Liver (tissue), 8 donors: ENCODE measurements at regions not wholly inside any gene's neighbourhood (a gene's known extent, or its start where the extent isn't known, plus 50 kb on each side); places are given as distances from the start of the nearest gene placed in this dataset.

Source experiments
- DNase-seq: peaks from one replicate; pipeline ENCODE4 v3.0.0-alpha.2; 2017; ENCODE audit warnings: low spot score
- H3K27ac ChIP-seq, 2 donors: one replicate each; pipeline ENCODE4 v1.7.0; 2013; ENCODE audit warnings: inconsistent platforms in 2 of 2, low read length in 2 of 2, control low read depth in 1 of 2, low read depth in 1 of 2, mild to moderate bottlenecking in 1 of 2
- H3K27me3 ChIP-seq, 4 donors: one replicate each; pipeline versions ENCODE4 v1.6.1 to v1.7.0; 2013; ENCODE audit warnings: low read length in 3 of 4, inconsistent platforms in 1 of 4, mild to moderate bottlenecking in 1 of 4, moderate library complexity in 1 of 4; ENCODE audit not compliant: control insufficient read depth in 4 of 4, insufficient read depth in 4 of 4
- H3K36me3 ChIP-seq, 4 donors: one replicate each; pipeline versions ENCODE4 v1.6.1 to v1.7.0; 2013; ENCODE audit warnings: low read length in 3 of 4, mild to moderate bottlenecking in 3 of 4, low read depth in 1 of 4, moderate library complexity in 1 of 4; ENCODE audit not compliant: control insufficient read depth in 4 of 4, insufficient read depth in 3 of 4
- H3K4me1 ChIP-seq, 4 donors: one replicate each; pipeline versions ENCODE4 v1.6.1 to v1.7.0; 2013; ENCODE audit warnings: low read length in 3 of 4, mild to moderate bottlenecking in 3 of 4, moderate library complexity in 1 of 4; ENCODE audit not compliant: control insufficient read depth in 4 of 4, insufficient read depth in 4 of 4
- H3K4me3 ChIP-seq, 3 donors: one replicate each; pipeline versions ENCODE4 v1.6.1 to v1.7.0; 2013; ENCODE audit warnings: low read length in 3 of 3, control low read depth in 1 of 3, low read depth in 1 of 3, mild to moderate bottlenecking in 1 of 3
- H3K9ac ChIP-seq, 2 donors: one replicate each; pipeline ENCODE4 v1.7.0; 2013; ENCODE audit warnings: low read length in 2 of 2, mild to moderate bottlenecking in 2 of 2, moderate library complexity in 2 of 2, control low read depth in 1 of 2, low read depth in 1 of 2
- H3K9me3 ChIP-seq, 4 donors: one replicate each; pipeline versions ENCODE4 v1.6.1 to v1.7.0; 2013; ENCODE audit warnings: low read length in 3 of 4; ENCODE audit not compliant: control insufficient read depth in 4 of 4
- FOXA1 ChIP-seq: IDR thresholded peaks from 2 replicates; pipeline ENCODE4 v1.6.1; 2016; ENCODE audit warnings: antibody characterized with exemption
- HNF4A ChIP-seq, 2 donors: conservative IDR thresholded peaks; 2 replicates each; pipeline ENCODE4 v1.6.1; 2016; ENCODE audit warnings: antibody characterized with exemption in 2 of 2, mild to moderate bottlenecking in 2 of 2
- NR2F2 ChIP-seq: IDR thresholded peaks from 2 replicates; pipeline ENCODE4 v1.6.1; 2016; ENCODE audit warnings: antibody characterized with exemption
- RAD21 ChIP-seq, 2 donors: IDR thresholded peaks; 2 replicates each; pipeline ENCODE4 v1.6.1; 2016; ENCODE audit warnings: antibody characterized with exemption in 2 of 2, mild to moderate bottlenecking in 2 of 2
- RXRA ChIP-seq, 2 donors: IDR thresholded peaks; 2 replicates each; pipeline ENCODE4 v1.6.1; 2017 to 2018; ENCODE audit warnings: antibody characterized with exemption in 2 of 2, mild to moderate bottlenecking in 1 of 2
- TAF1 ChIP-seq: conservative IDR thresholded peaks from 2 replicates; pipeline ENCODE4 v1.6.1; 2016; ENCODE audit warnings: antibody characterized with exemption, mild to moderate bottlenecking
- WGBS: extraction: QIAGEN DNeasy Blood & Tissue Kit; methylation state at CpG from one replicate; pipeline ENCODE4 v1.1.7; 2013; 5-methylcytosine and 5-hydroxymethylcytosine counted together
- TF ChIP-seq, protein P1 (sequence below): IDR thresholded peaks from 2 replicates; pipeline ENCODE4 v1.6.1; 2016; ENCODE audit warnings: antibody characterized with exemption
- TF ChIP-seq, protein P2 (sequence below): fragments of 150-350 bp; IDR thresholded peaks from 2 replicates; pipeline ENCODE4 v1.5.1; 2017; ENCODE audit warnings: improper control_type of control experiment, low read depth, low read length; ENCODE audit not compliant: missing input control
- TF ChIP-seq, protein P3 (sequence below): IDR thresholded peaks from 2 replicates; pipeline ENCODE4 v1.6.1; 2016; ENCODE audit warnings: antibody characterized with exemption, mild to moderate bottlenecking
- TF ChIP-seq, protein P4 (sequence below): IDR thresholded peaks from 2 replicates; pipeline ENCODE4 v1.6.1; 2016; ENCODE audit warnings: antibody characterized with exemption
- donor health status: healthy.
- donor health status: healthy.
- donor health status: healthy.
- donor health status: healthy.
- donor health status: healthy.

DNA sequence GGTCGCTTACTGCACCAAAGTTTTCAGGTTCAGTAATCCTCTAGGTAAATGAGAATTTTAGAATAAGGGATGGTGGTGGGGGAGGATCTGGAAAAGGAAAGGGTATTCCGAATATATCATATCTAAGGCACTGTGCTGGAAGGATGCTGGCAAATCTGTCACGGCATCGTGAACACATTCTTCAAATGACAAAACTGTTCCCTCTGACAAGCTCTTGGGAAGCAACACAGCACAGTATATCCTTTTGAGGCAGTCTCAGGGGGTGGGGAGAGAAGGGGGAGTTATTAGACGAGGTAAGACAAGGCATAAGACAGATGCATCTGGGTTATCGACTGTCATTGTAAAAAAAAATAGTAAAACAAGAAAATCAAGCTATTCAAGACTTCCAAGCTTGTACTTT lies 289.6 kb upstream of the LRRN1 start:
- Histone ChIP-seq H3K4me3 (no peak overlapping the region), H3K27ac (no peak overlapping the region), H3K9ac (no peak overlapping the region), H3K9me3 (no peaks in the 10 kb centered on the region), H3K4me1 (no peaks in the 10 kb centered on the region), H3K36me3 (no peaks in the 10 kb centered on the region), H3K27me3 (no peaks in the 10 kb centered on the region)
- TF ChIP-seq FOXA1 (no peak), RXRA (IDR thresholded peaks at IDR 0.05) (no peak), HNF4A (conservative IDR thresholded peaks at IDR 0.05) (no peak), TAF1 (no peak)
- TF ChIP-seq, protein P1, sequence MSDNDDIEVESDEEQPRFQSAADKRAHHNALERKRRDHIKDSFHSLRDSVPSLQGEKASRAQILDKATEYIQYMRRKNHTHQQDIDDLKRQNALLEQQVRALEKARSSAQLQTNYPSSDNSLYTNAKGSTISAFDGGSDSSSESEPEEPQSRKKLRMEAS, result no peak
- TF ChIP-seq, protein P2, sequence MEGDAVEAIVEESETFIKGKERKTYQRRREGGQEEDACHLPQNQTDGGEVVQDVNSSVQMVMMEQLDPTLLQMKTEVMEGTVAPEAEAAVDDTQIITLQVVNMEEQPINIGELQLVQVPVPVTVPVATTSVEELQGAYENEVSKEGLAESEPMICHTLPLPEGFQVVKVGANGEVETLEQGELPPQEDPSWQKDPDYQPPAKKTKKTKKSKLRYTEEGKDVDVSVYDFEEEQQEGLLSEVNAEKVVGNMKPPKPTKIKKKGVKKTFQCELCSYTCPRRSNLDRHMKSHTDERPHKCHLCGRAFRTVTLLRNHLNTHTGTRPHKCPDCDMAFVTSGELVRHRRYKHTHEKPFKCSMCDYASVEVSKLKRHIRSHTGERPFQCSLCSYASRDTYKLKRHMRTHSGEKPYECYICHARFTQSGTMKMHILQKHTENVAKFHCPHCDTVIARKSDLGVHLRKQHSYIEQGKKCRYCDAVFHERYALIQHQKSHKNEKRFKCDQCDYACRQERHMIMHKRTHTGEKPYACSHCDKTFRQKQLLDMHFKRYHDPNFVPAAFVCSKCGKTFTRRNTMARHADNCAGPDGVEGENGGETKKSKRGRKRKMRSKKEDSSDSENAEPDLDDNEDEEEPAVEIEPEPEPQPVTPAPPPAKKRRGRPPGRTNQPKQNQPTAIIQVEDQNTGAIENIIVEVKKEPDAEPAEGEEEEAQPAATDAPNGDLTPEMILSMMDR, result no peak
- TF ChIP-seq, protein P3, sequence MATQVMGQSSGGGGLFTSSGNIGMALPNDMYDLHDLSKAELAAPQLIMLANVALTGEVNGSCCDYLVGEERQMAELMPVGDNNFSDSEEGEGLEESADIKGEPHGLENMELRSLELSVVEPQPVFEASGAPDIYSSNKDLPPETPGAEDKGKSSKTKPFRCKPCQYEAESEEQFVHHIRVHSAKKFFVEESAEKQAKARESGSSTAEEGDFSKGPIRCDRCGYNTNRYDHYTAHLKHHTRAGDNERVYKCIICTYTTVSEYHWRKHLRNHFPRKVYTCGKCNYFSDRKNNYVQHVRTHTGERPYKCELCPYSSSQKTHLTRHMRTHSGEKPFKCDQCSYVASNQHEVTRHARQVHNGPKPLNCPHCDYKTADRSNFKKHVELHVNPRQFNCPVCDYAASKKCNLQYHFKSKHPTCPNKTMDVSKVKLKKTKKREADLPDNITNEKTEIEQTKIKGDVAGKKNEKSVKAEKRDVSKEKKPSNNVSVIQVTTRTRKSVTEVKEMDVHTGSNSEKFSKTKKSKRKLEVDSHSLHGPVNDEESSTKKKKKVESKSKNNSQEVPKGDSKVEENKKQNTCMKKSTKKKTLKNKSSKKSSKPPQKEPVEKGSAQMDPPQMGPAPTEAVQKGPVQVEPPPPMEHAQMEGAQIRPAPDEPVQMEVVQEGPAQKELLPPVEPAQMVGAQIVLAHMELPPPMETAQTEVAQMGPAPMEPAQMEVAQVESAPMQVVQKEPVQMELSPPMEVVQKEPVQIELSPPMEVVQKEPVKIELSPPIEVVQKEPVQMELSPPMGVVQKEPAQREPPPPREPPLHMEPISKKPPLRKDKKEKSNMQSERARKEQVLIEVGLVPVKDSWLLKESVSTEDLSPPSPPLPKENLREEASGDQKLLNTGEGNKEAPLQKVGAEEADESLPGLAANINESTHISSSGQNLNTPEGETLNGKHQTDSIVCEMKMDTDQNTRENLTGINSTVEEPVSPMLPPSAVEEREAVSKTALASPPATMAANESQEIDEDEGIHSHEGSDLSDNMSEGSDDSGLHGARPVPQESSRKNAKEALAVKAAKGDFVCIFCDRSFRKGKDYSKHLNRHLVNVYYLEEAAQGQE, result no peak
- DNase-seq, result no peak
- WGBS, result 44% methylated on average over 6 of the region's 6 CpGs

DNA sequence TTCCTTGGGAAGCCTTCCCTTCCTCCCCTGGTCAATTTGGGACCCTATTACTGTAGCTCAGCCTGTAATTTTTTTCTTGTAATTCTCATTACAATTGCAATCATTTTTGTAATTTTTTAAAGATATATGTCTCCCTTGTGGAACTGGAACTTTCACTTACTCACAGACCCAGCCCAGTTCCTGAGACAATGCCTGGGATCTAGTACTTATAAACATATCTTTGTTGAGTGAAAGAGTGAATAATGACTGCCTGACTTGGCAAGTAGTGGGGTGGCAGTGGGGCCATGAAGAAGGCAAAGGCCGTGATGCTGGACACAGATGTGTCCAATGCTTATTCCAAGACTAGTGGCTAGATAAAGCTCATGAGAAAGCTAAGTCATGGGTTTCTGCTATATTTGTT lies 294.5 kb upstream of the LRRN1 start:
- H3K9ac ChIP-seq, result no peak overlapping the region
- no peaks in the 10 kb centered on the region for H3K27me3 ChIP-seq
- no peaks in the 10 kb centered on the region for H3K4me1 ChIP-seq
- H3K4me3 ChIP-seq, result no peak overlapping the region
- no peaks in the 10 kb centered on the region for H3K9me3 ChIP-seq
- WGBS, result 81% methylated on average over 1 of the region's 1 CpG
- no peaks in the 10 kb centered on the region for H3K36me3 ChIP-seq
- no peak for DNase-seq
- TF ChIP-seq RAD21 (IDR thresholded peaks at IDR 0.05) (no peak), NR2F2 (no peak), HNF4A (conservative IDR thresholded peaks at IDR 0.05) (no peak)
- TF ChIP-seq, protein P4, sequence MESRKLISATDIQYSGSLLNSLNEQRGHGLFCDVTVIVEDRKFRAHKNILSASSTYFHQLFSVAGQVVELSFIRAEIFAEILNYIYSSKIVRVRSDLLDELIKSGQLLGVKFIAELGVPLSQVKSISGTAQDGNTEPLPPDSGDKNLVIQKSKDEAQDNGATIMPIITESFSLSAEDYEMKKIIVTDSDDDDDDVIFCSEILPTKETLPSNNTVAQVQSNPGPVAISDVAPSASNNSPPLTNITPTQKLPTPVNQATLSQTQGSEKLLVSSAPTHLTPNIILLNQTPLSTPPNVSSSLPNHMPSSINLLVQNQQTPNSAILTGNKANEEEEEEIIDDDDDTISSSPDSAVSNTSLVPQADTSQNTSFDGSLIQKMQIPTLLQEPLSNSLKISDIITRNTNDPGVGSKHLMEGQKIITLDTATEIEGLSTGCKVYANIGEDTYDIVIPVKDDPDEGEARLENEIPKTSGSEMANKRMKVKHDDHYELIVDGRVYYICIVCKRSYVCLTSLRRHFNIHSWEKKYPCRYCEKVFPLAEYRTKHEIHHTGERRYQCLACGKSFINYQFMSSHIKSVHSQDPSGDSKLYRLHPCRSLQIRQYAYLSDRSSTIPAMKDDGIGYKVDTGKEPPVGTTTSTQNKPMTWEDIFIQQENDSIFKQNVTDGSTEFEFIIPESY, result no peak
- TF ChIP-seq, protein P2, result no peak
- H3K27ac ChIP-seq, result no peak overlapping the region
